H1 (cell line): ENCODE measurements at regions not wholly inside any gene's neighbourhood (a gene's known extent, or its start where the extent isn't known, plus 50 kb on each side); places are given as distances from the start of the nearest gene placed in this dataset.

Experiments used
- CTCF ChIA-PET: fragments of 300-600 bp; sonication (Branson Sonifier 250); formaldehyde crosslinking; loops from one replicate; lab custom pipeline; 2021; ENCODE audit not compliant: partially characterized antibody; lab: Charles Lee
- POLR2A ChIA-PET: fragments of 300-600 bp; sonication (Branson Sonifier 250); formaldehyde crosslinking; loops from one replicate; lab custom pipeline; 2021; ENCODE audit warnings: inconsistent platforms; ENCODE audit not compliant: partially characterized antibody; lab: Charles Lee
- DNase-seq, 2 experiments: peaks; one replicate each; pipeline versions ENCODE4 v3.0.0 to v3.0.0-alpha.2; 2010 to 2022; ENCODE audit warnings: low spot score in 2 of 2, low read depth in 1 of 2, mixed read lengths in 1 of 2
- FAIRE-seq: peaks from 2 replicates; lab custom pipeline; 2011; peaks lifted over from hg19 to GRCh38; lab: Jason Lieb, UNC
- H2AFZ ChIP-seq: 2 replicates; pipeline ENCODE4 v1.8.1; 2012; ENCODE audit warnings: low read length, inconsistent platforms
- H2AK5ac ChIP-seq: 2 replicates; pipeline ENCODE4 v1.6.1; 2013; ENCODE audit warnings: low read depth, low read length
- H2BK120ac ChIP-seq: replicated peaks from 2 replicates; pipeline ENCODE3; 2013; ENCODE audit warnings: low read depth, low read length, inconsistent platforms
- H2BK12ac ChIP-seq: 2 replicates; pipeline ENCODE4 v1.6.1; 2013; ENCODE audit warnings: low read depth, low read length
- H2BK15ac ChIP-seq: 2 replicates; pipeline ENCODE4 v1.6.1; 2013; ENCODE audit warnings: low read length
- H2BK20ac ChIP-seq: 2 replicates; pipeline ENCODE4 v1.6.1; 2013; ENCODE audit warnings: low read length
- H2BK5ac ChIP-seq: 2 replicates; pipeline ENCODE4 v1.6.1; 2013; ENCODE audit warnings: low read depth, low read length
- H3K14ac ChIP-seq: 2 replicates; pipeline ENCODE4 v1.6.1; 2013; ENCODE audit warnings: inconsistent platforms; ENCODE audit not compliant: insufficient read length
- H3K18ac ChIP-seq: 2 replicates; pipeline ENCODE4 v1.6.1; 2013; ENCODE audit warnings: low read length; ENCODE audit errors: extremely low read depth
- H3K23ac ChIP-seq: 2 replicates; pipeline ENCODE4 v1.6.1; 2013; ENCODE audit warnings: inconsistent platforms; ENCODE audit not compliant: insufficient read length
- H3K23me2 ChIP-seq: 2 replicates; pipeline ENCODE4 v1.6.1; 2013; ENCODE audit warnings: low read depth, low read length
- H3K27ac ChIP-seq: 2 replicates; pipeline ENCODE4 v1.6.1; 2011; ENCODE audit warnings: low read depth, low read length, inconsistent platforms
- H3K27me3 ChIP-seq, 4 experiments: replicated peaks in 1 of 4; 1 replicate in 1 of 4; 2 replicates in 3 of 4; pipeline versions ENCODE4 v1.6.1 to v1.8.1; 2011 to 2013; ENCODE audit warnings: low read length in 3 of 4, mild to moderate bottlenecking in 3 of 4, inconsistent platforms in 2 of 4, mixed read lengths in 2 of 4, moderate library complexity in 1 of 4; ENCODE audit not compliant: control insufficient read depth in 3 of 4, insufficient read depth in 3 of 4; ENCODE audit errors: extremely low read depth in 1 of 4
- H3K36me3 ChIP-seq, 4 experiments: 2 replicates each; pipeline versions ENCODE4 v1.6.1 to v1.8.1; 2011 to 2013; ENCODE audit warnings: mild to moderate bottlenecking in 4 of 4, low read length in 3 of 4, moderate library complexity in 2 of 4, control low read depth in 1 of 4, inconsistent platforms in 1 of 4; ENCODE audit not compliant: insufficient read depth in 4 of 4, control insufficient read depth in 2 of 4
- H3K4ac ChIP-seq: replicated peaks from 2 replicates; pipeline ENCODE3; 2013; ENCODE audit warnings: low read length, low read depth, mixed read lengths, inconsistent platforms; ENCODE audit not compliant: insufficient read length
- H3K4me1 ChIP-seq, 4 experiments: replicated peaks in 1 of 4; 1 replicate in 1 of 4; 2 replicates in 3 of 4; pipeline versions ENCODE4 v1.6.1 to v1.8.1; 2011 to 2013; ENCODE audit warnings: low read length in 3 of 4, inconsistent platforms in 2 of 4, mixed read lengths in 1 of 4; ENCODE audit not compliant: insufficient read depth in 4 of 4, control insufficient read depth in 3 of 4
- H3K4me2 ChIP-seq, 2 experiments: 2 replicates each; pipeline versions ENCODE4 v1.6.1 to v1.8.1; 2011 to 2013; ENCODE audit warnings: low read depth in 2 of 2, low read length in 2 of 2, control low read depth in 1 of 2, inconsistent platforms in 1 of 2, mild to moderate bottlenecking in 1 of 2; ENCODE audit not compliant: insufficient read depth in 1 of 2
- H3K4me3 ChIP-seq, 4 experiments: fragments of 200-600, 300-600 bp in 1 of 4; sonication (generic), shearing (Covaris generic), sonication (Bioruptor Twin) in 1 of 4; 2 replicates each; pipeline versions ENCODE4 v1.5.1 to v1.8.1; 2011 to 2016; ENCODE audit warnings: low read length in 4 of 4, low read depth in 3 of 4, control low read depth in 2 of 4, inconsistent platforms in 2 of 4, mild to moderate bottlenecking in 2 of 4, mixed read lengths in 1 of 4, moderate library complexity in 1 of 4; ENCODE audit not compliant: insufficient read depth in 2 of 4; ENCODE audit errors: extremely low read depth in 1 of 4
- H3K56ac ChIP-seq: replicated peaks from 2 replicates; pipeline ENCODE3; 2013; ENCODE audit warnings: low read depth, mild to moderate bottlenecking, mixed read lengths, low read length, inconsistent platforms; ENCODE audit not compliant: insufficient read length
- H3K79me1 ChIP-seq: 2 replicates; pipeline ENCODE4 v1.6.1; 2013; ENCODE audit warnings: low read depth, low read length, control low read depth
- H3K79me2 ChIP-seq, 2 experiments: 2 replicates each; pipeline versions ENCODE4 v1.6.1 to v1.8.1; 2012 to 2013; ENCODE audit warnings: low read length in 2 of 2, mild to moderate bottlenecking in 2 of 2, inconsistent platforms in 1 of 2; ENCODE audit not compliant: insufficient read depth in 2 of 2, control insufficient read depth in 1 of 2
- H3K9ac ChIP-seq, 4 experiments: replicated peaks in 1 of 4; 1 replicate in 1 of 4; 2 replicates in 3 of 4; pipeline versions ENCODE4 v1.6.1 to v1.8.1; 2011 to 2013; ENCODE audit warnings: low read depth in 3 of 4, low read length in 3 of 4, control low read depth in 2 of 4, mild to moderate bottlenecking in 2 of 4, moderate library complexity in 2 of 4, inconsistent platforms in 1 of 4; ENCODE audit errors: extremely low read depth in 1 of 4
- H3K9me3 ChIP-seq, 2 experiments: 2 replicates each; pipeline versions ENCODE4 v1.6.1 to v1.8.1; 2012 to 2013; ENCODE audit warnings: mild to moderate bottlenecking in 2 of 2, moderate library complexity in 2 of 2, control low read depth in 1 of 2, inconsistent platforms in 1 of 2, low read depth in 1 of 2, low read length in 1 of 2, mixed read lengths in 1 of 2; ENCODE audit not compliant: insufficient read depth in 2 of 2
- H4K20me1 ChIP-seq, 2 experiments: replicated peaks in 1 of 2; 2 replicates each; pipeline versions ENCODE3 to v1.8.1; 2011 to 2013; ENCODE audit warnings: inconsistent platforms in 2 of 2, low read length in 2 of 2, mild to moderate bottlenecking in 1 of 2; ENCODE audit not compliant: insufficient read depth in 2 of 2, control insufficient read depth in 1 of 2
- H4K5ac ChIP-seq: 2 replicates; pipeline ENCODE4 v1.6.1; 2013; ENCODE audit warnings: low read length, low read depth, mixed read lengths, inconsistent platforms; ENCODE audit not compliant: insufficient read length
- H4K8ac ChIP-seq: 2 replicates; pipeline ENCODE4 v1.8.0; 2013; ENCODE audit warnings: mild to moderate bottlenecking, moderate library complexity, low read length, inconsistent platforms; ENCODE audit not compliant: insufficient read depth; ENCODE audit errors: extremely low read depth
- H4K91ac ChIP-seq: replicated peaks from 2 replicates; pipeline ENCODE3; 2013; ENCODE audit warnings: low read length, mixed read lengths, inconsistent platforms; ENCODE audit not compliant: insufficient read length
- ATF3 ChIP-seq: IDR thresholded peaks from 2 replicates; pipeline ENCODE4 v1.6.1; 2011; ENCODE audit warnings: low read depth, mild to moderate bottlenecking, low read length; ENCODE audit not compliant: insufficient read depth
- BACH1 ChIP-seq: IDR thresholded peaks from 2 replicates; pipeline ENCODE4 v1.6.1; 2012; ENCODE audit warnings: low read length, improper control_type of control experiment
- CEBPB ChIP-seq: IDR thresholded peaks from 2 replicates; pipeline ENCODE4 v1.6.1; 2012; ENCODE audit warnings: low read depth, low read length
- CREB1 ChIP-seq: IDR thresholded peaks from 2 replicates; pipeline ENCODE4 v1.6.1; 2012; ENCODE audit warnings: inconsistent platforms
- E2F6 ChIP-seq: IDR thresholded peaks from 2 replicates; pipeline ENCODE4 v1.6.1; 2012; ENCODE audit warnings: inconsistent platforms
- EZH2 ChIP-seq: fragments of 200-600 bp; sonication (generic); IDR thresholded peaks from 2 replicates; pipeline ENCODE4 v1.7.1; 2012; ENCODE audit warnings: low read depth, mild to moderate bottlenecking, moderate library complexity, low read length, inconsistent platforms; ENCODE audit not compliant: severe bottlenecking
- GTF2F1 ChIP-seq: IDR thresholded peaks from 2 replicates; pipeline ENCODE4 v1.6.1; 2012; ENCODE audit warnings: low read depth, low read length, improper control_type of control experiment, borderline replicate concordance
- HDAC6 ChIP-seq: IDR thresholded peaks from one replicate; pipeline ENCODE4 v1.7.1; 2012; ENCODE audit warnings: low read depth, mild to moderate bottlenecking, inconsistent platforms, low read length, moderate library complexity
- RBBP5 ChIP-seq: IDR thresholded peaks from 2 replicates; pipeline ENCODE4 v1.7.1; 2012; ENCODE audit warnings: low read depth, mild to moderate bottlenecking, inconsistent platforms, low read length, moderate library complexity, borderline replicate concordance
- SIN3A ChIP-seq, 2 experiments: IDR thresholded peaks in 1 of 2; conservative IDR thresholded peaks in 1 of 2; 2 replicates each; pipeline ENCODE4 v1.6.1; 2011 to 2012; ENCODE audit warnings: low read length in 2 of 2, improper control_type of control experiment in 1 of 2, low read depth in 1 of 2, mild to moderate bottlenecking in 1 of 2
- SUZ12 ChIP-seq: fragments of 200-600 bp; sonication (generic); IDR thresholded peaks from 2 replicates; pipeline ENCODE4 v1.6.1; 2012; ENCODE audit warnings: mild to moderate bottlenecking, inconsistent platforms, low read length, moderate library complexity, mixed read lengths
- TEAD4 ChIP-seq: IDR thresholded peaks from 2 replicates; pipeline ENCODE4 v1.6.1; 2012; ENCODE audit warnings: low read depth, low read length, inconsistent platforms, mixed read lengths
- YY1 ChIP-seq: IDR thresholded peaks from 2 replicates; pipeline ENCODE4 v1.6.1; 2011; ENCODE audit warnings: low read depth, mild to moderate bottlenecking, low read length
- ZNF274 ChIP-seq: IDR thresholded peaks from 2 replicates; pipeline ENCODE4 v1.7.0; 2012; ENCODE audit warnings: low read length, borderline replicate concordance; ENCODE audit errors: extremely low read depth

- CTCF ChIA-PET = interaction anchor here (0.6 kb wide), 1 partner anchor 1248 kb away, joined by 3 read pairs; no protein-coding TSS in a partner anchor
- no peaks in the 10 kb centered on the region for H4K20me1 ChIP-seq
- no peak overlapping the region for H3K9ac ChIP-seq
- H2AFZ ChIP-seq = no peak overlapping the region
- H4K8ac ChIP-seq = no peak overlapping the region
- H3K18ac ChIP-seq = no peak overlapping the region
- H3K4me3 ChIP-seq = no peak overlapping the region
- H3K4ac ChIP-seq = no peak overlapping the region
- no peak overlapping the region for H4K91ac ChIP-seq
- H2AK5ac ChIP-seq = no peak overlapping the region
- no peak overlapping the region for H2BK12ac ChIP-seq
- no peak overlapping the region for H3K27ac ChIP-seq
- H3K23me2 ChIP-seq = no peaks in the 10 kb centered on the region
- H2BK15ac ChIP-seq = no peak overlapping the region
- H3K79me1 ChIP-seq = no peaks in the 10 kb centered on the region
- H3K27me3 ChIP-seq = no peaks in the 10 kb centered on the region
- H3K4me2 ChIP-seq = no peak overlapping the region
- TF ChIP-seq BACH1 (no peak), HDAC6 (no peak), SIN3A (conservative IDR thresholded peaks at IDR 0.05 in 1 of 2, IDR thresholded peaks at IDR 0.05 in 1 of 2; ENCODE audit: low read depth in 1 of 2, low read length in 2 of 2) (no peak), ATF3 (no peak), EZH2 (no peak), E2F6 (no peak), SUZ12 (no peak), RBBP5 (no peak), YY1 (no peak), TEAD4 (no peak), CREB1 (no peak), GTF2F1 (no peak), ZNF274 (no peak), CEBPB (no peak)
- no peak overlapping the region for H3K14ac ChIP-seq
- POLR2A ChIA-PET = no interaction called here
- H2BK20ac ChIP-seq = no peak overlapping the region
- DNase-seq = no peak
- H3K36me3 ChIP-seq = no peaks in the 10 kb centered on the region
- H3K9me3 ChIP-seq = no peaks in the 10 kb centered on the region
- no peak overlapping the region for H2BK5ac ChIP-seq
- H3K79me2 ChIP-seq = no peaks in the 10 kb centered on the region
- no peak overlapping the region for H2BK120ac ChIP-seq
- no peak overlapping the region for H4K5ac ChIP-seq
- H3K56ac ChIP-seq = no peak overlapping the region
- H3K4me1 ChIP-seq = no peaks in the 10 kb centered on the region
- no peak for FAIRE-seq
- no peak overlapping the region for H3K23ac ChIP-seq
Observed at GRCh38 chr16:60166111-60166510, 1432.0 kb upstream of the GOT2 start.
